TTC549 (cell line): ENCODE measurements at regions not wholly inside any gene's neighbourhood (a gene's known extent, or its start where the extent isn't known, plus 50 kb on each side); places are given as distances from the start of the nearest gene placed in this dataset.
"Not testable (repeated sequence)": the region's sequence is repeated elsewhere in the genome, so short reads cannot be mapped to it uniquely, and the experiment has no call there.

Experiments used
- FAIRE-seq: peaks from 2 replicates; lab custom pipeline; 2012; peaks lifted over from hg19 to GRCh38; lab: Jason Lieb, UNC

- FAIRE-seq: no peak
Observed at GRCh38 chr5:68991279-68992084, 102.3 kb upstream of the SLC30A5 start.

- no peak for FAIRE-seq
Observed at GRCh38 chr5:68994645-68995044, 99.2 kb upstream of the SLC30A5 start.

GRCh38 chr5:68995845-68996545 is 97.8 kb upstream of the SLC30A5 start:
- FAIRE-seq: no peak

- no peak for FAIRE-seq
Observed at GRCh38 chr5:68999181-68999580, 94.6 kb upstream of the SLC30A5 start.

- no peak for FAIRE-seq
Observed at GRCh38 chr5:69000216-69000919, 93.4 kb upstream of the SLC30A5 start.

GRCh38 chr5:69000949-69001348 is 92.9 kb upstream of the SLC30A5 start:
- no peak for FAIRE-seq

- FAIRE-seq: no peak
Observed at GRCh38 chr5:69001627-69002026, 92.2 kb upstream of the SLC30A5 start.

- FAIRE-seq: no peak
Observed at GRCh38 chr5:69004127-69004526, 89.7 kb upstream of the SLC30A5 start.

GRCh38 chr5:69004676-69005075 is 89.1 kb upstream of the SLC30A5 start:
- FAIRE-seq: no peak

- FAIRE-seq: no peak
Observed at GRCh38 chr5:69006030-69006429, 87.8 kb upstream of the SLC30A5 start.

- FAIRE-seq: no peak
Observed at GRCh38 chr5:69007163-69007562, 86.7 kb upstream of the SLC30A5 start.

- no peak for FAIRE-seq
Observed at GRCh38 chr5:69007726-69008368, 86.0 kb upstream of the SLC30A5 start.

- no peak for FAIRE-seq
Observed at GRCh38 chr5:69010476-69010875, 83.3 kb upstream of the SLC30A5 start.

- FAIRE-seq: no peak
Observed at GRCh38 chr5:69011910-69012309, 81.9 kb upstream of the SLC30A5 start.

- FAIRE-seq: no peak
Observed at GRCh38 chr5:69013481-69013880, 80.3 kb upstream of the SLC30A5 start.

GRCh38 chr5:69014007-69014406 is 79.8 kb upstream of the SLC30A5 start:
- FAIRE-seq: not testable (repeated sequence)

- no peak for FAIRE-seq
Observed at GRCh38 chr5:69019668-69020375, 74.0 kb upstream of the SLC30A5 start.

- FAIRE-seq: peak; percentile 89
Observed at GRCh38 chr5:69024241-69024651, 69.6 kb upstream of the SLC30A5 start.

- no peak for FAIRE-seq
Observed at GRCh38 chr5:69029292-69029691, 64.5 kb upstream of the SLC30A5 start.

GRCh38 chr5:69030358-69031062 is 63.3 kb upstream of the SLC30A5 start:
- FAIRE-seq: no peak

GRCh38 chr5:69032009-69032408 is 61.8 kb upstream of the SLC30A5 start:
- no peak for FAIRE-seq
